HG02623 (cell line): ENCODE measurements at regions not wholly inside any gene's neighbourhood (a gene's known extent, or its start where the extent isn't known, plus 50 kb on each side); places are given as distances from the start of the nearest gene placed in this dataset.

ENCODE experiments used
- ATAC-seq: cut with Tn5 transposase; IDR thresholded peaks from one replicate; pipeline ENCODE4 v1.9.1; 2021; ENCODE audit warnings: moderate library complexity; ENCODE audit not compliant: unreplicated experiment

- no peak for ATAC-seq
Observed at GRCh38 chr5:167248257-167248656, 1043.2 kb upstream of the WWC1 start.

DNA sequence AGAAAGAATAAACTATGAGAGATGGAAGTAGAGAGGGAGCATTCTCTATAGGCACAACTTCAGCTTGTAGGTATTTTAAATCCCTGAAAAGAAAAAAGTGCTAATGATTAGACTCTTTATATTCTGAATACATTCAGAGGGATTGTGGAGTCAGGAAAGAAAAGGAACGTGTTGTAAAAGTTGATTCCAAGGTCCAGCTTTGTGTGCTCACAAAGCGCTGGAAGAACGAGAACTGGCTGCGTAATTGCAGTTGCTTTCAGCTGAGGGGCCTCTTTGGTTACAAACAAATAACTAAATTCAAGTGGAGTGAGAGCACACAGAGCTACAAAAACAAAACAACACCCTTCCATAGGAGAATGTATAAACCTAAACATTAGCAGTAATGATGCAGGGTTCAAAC, 1040.4 kb upstream of the WWC1 start:
- ATAC-seq, result no peak

- no peak for ATAC-seq
Observed at GRCh38 chr5:167254132-167254531, 1037.3 kb upstream of the WWC1 start.

DNA sequence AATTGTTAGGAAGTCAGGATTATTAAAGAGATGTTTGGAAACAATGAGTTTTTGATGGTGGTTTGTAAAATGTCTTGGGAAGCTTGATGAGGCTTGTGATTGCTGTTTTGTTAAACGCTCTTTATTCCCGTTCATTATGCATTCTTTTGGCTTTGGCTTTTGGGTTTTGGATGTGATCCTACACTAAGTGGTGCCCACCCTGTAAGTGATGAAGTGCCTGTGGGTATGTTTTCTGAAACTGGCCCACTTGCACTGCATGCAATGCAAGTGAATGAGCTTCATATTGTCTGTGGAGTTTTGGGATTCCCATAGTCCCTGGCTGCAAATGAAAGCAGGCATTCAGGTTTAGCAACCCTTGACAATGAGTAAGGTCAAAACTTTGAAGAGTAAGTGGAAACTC, 1035.5 kb upstream of the WWC1 start:
- no peak for ATAC-seq

GRCh38 chr5:167259806-167260205, 1031.6 kb upstream of the WWC1 start:
- no peak for ATAC-seq

DNA sequence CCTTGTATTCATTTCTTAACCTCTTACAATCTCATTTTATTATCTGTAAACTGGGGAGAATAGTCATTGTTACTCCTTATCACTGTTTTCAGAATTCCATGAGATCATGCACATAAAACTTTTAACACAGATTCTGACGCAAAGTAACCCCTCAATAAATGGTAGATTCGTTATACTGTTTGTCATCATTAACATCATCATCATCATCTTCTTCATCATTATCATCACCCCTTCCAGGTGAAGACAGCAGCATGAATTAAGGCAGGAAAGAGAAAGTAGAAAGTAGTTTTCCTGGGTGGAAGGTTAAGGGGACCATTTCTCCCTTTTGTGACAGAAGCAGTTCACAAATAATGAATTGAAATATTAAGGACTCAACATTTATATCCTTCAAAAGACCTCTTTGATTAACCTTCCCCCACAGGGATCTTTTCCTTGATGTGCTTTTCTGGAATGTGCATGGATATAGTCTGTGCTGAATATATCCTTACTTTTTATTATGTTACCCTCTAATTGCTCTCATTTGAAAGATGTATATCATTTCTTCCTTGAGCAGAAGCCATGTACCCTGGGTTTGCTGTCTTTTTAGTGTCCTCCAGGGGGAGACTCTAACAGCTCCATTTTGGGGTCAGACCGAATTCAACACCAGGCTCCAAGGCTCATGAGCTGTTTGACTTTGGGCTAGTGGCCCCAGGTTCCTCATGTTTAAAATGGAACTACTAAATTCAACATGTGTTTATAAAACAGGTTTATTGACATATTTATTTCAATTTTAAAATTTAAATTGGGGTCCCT, 1029.9 kb upstream of the WWC1 start:
- ATAC-seq, result no peak

DNA sequence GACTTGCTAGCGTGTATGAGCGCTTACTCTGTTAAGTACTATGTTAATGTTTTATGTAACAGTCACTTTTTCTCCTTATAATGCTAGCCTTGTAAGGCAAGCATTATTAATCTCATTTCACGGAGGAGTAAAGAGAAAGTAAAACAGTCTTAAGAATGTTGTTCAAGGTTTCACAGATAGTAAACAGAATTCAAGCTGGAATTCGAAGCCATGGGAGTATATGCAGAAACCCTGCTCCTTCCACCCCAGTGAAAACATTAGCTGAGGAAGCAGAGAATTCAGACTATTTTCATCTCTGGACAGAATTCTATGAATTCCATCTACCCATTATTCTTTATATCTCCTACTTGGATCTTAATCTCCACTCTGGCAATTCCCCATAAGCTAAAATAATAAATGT, 1028.3 kb upstream of the WWC1 start:
- no peak for ATAC-seq

GRCh38 chr5:167264348-167264747, 1027.1 kb upstream of the WWC1 start:
- no peak for ATAC-seq

DNA sequence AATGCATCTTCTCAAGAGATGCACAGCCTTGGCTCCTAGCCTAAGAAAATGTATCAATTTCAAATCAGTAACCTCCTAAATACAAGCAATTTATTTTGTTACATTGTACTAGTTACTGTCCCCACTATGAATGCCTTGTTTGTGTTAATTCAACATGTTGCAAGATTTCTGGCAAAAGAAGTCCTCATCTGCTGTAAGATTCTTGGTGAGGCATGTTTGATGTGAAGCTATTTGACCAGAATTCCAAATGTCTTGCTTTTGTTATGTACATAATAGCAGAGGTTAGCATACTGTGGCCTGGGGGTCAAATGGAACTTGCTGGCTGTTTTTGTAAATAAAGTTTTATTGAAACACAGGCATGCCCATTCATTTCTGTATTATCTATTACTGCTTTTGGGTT, 1023.1 kb upstream of the WWC1 start:
- no peak for ATAC-seq

- no peak for ATAC-seq
Observed at GRCh38 chr5:167269146-167269545, 1022.3 kb upstream of the WWC1 start.

DNA sequence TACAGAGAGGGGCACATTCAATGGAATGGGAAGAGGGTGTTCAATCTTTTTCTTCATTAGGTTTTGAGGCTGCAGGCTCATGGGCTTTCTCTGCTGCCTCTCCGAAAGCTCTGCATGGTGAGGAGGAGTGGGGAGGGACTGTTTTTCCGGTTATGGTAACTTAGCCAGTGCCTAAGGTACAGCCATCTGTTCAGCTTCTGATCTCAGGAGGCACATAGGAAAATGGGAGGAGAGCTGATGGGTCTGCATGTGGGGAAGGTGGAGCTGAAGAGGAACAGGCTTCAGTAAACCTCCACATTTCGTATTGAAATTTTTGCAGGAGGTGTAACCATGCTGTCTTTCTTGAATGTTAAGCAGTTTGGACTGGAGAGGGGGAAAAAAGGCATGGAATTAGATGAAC, 1020.4 kb upstream of the WWC1 start:
- no peak for ATAC-seq

DNA sequence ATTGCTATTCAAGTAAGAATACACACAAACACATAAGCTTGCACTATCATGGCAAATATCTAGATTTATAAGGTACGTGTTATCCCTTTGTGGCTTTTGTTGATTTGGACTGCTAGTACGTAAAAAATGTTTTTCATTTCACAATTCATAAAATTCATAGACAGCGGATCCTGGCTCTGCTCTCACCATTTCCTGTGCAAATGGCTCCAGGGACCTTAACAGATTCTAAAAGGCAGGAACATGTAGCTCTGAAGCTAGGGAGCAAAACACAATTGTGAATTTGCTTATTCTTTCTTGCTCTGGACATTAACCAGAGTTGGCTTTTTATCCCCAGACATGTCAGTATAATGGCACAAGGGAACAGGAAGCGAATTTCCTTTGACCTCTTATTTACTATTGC, 1019.9 kb upstream of the WWC1 start:
- no peak for ATAC-seq

- no peak for ATAC-seq
Observed at GRCh38 chr5:167280111-167280510, 1011.3 kb upstream of the WWC1 start.

DNA sequence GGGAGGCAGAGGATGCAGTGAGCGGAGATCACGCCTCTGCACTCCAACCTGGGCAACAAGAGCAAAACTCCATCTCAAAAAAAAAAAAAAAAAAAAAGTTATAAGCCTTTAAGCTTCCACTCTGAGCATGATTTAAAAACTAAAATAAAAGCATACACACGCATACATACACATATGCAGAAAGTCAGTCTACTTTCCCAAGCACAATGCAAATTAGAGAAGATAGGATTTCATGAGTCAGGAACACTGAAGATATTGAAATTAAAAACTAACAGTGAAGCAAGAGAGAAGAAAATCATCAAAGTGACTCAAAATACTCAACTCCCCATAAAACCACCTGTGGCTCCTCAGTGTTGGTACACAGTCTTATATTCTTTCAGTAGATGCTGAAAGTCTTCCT, 1009.5 kb upstream of the WWC1 start:
- no peak for ATAC-seq

- ATAC-seq, result no peak
Observed at GRCh38 chr5:167283691-167284090, 1007.8 kb upstream of the WWC1 start.

DNA sequence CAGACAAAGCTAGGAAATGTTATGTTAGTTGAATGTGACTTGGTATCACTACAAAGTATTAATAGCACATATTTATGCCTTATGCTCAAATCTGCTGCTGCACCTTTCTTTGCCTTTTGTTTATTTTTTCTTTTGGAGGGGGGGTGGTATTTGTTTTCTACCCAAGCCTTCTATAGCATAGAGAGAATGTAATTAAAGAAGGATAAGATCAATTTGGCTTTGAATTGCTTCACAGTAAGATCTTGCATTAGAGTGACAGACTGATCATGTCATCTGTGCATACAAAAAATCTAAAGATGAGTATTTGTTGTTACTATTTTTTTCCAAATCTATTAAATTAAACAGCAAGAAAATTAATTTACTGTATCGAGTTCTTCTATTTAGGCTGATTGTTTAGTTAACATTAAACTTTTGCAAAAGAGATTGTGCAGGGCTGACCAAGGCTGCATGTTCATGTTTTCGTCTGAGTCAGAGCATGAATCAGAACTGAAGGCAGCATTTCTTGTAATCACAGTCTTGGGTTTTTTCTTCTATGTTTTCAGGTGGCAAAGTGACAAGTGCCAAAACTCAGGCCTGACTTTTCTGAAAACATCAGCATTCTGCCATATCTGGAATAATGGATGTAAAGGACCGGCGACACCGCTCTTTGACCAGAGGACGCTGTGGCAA, 1007.1 kb upstream of the WWC1 start:
- no peak for ATAC-seq

DNA sequence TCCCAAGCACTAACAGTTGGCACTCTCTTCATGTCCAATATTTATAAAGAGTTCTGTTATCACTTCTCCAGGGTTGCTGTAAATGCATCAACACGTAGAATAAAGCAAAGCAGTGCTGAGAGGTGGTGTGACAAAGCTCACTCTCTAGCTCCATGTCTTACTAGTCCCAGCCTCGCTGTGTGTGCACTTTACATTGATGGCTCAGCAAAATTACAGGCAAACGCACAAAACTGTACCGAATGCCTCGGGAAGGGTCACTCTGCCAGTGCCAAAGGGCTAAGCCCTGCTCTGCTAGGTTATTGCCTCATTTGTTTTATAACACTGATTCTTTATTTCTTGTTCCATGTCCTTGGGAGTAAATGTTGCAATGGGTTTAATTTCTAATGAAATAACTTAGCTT, 1005.9 kb upstream of the WWC1 start:
- no peak for ATAC-seq

DNA sequence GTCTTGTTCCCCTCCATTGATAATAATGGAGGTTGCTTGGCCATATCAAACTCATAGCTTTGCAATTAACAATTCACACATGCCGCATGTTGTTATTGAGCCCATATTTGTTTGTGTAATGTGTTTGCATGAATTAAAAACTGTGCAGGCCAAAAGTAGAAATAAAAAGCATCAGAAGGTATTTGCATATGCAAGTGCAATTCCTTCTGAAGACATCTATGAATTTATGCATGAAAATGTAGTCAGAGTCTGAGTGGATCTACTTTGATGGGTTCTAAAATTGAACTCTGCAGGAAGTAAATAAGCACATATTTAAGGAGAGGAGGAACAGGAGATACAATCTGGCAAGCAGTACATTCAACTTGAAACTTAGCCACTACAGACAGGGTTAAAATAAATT, 1004.6 kb upstream of the WWC1 start:
- no peak for ATAC-seq

DNA sequence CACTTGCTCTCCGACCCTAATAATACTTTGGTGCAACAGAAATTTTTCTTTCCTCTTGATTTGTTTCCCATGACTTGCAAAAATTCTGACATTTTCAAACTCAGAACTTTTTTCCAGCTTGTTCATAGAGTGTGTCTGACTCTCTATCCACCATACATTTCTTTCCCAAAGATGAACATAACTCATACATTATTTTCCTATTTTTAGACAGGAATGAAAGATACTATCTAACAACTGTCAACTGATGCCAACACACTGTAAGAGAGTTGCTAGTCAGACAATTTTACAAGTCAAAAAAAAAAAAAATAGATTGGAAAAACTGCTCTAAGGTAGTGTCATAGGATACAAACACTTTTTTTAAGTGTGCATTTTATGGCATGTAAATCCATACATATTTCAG, 1001.0 kb upstream of the WWC1 start:
- no peak for ATAC-seq

DNA sequence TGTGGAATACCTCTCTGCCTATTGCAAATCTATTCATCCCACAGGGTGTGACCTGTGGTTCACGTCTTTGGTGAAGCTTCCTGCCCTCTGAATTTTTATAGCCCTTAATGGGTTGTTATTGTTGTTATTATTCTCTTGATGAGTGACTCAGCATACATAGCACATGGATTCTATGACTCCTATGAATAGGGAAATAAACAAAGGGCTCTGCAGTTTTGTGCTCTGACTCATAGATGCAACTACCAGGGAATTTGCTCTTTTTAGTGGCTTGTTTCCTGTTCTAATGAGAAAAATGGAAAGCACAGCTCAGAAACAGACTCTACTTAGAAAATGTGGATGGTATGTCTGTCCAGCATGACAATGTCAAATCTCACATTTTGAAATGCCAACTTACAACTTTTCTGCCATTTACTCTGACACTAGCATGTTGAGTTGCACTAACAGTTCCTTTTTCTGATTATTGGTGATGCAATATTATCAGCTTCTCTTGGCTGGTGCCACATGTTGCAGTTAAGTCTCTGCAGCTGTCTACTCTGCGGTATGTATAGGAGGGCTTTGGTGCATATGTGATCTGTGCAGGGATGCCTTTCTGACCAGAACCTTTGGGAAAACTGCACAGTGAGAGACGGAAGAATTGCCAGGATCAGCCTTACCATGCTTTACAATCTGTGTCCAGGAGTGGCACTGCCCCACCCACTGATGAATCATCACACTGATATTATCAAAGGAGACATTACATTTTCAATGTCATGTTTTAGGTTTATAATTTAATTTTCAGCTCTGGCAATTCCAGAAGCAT, 996.4 kb upstream of the WWC1 start:
- no peak for ATAC-seq

DNA sequence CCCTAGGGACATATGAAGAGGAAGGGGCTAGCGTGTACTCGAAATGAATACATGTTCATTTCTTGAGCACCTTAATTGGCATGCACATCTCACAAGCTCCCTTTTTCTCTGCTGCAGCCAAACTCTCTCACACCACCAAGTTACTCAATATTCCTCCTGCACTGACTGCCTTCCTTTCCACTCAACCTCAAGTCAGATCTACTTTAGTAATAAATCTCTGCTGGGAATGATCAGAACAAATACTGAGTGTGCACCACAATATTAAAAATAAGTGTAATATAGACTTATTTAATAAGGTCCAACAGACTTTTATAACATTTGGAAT, 995.8 kb upstream of the WWC1 start:
- no peak for ATAC-seq

- ATAC-seq, result no peak
Observed at GRCh38 chr5:167296066-167296465, 995.4 kb upstream of the WWC1 start.
